HL-60/S4 treated with phorbol 12-myristate 13-acetate at 8.2 ng/mL for 4 days and 3 days (cell line): ENCODE measurements at regions not wholly inside any gene's neighbourhood (a gene's known extent, or its start where the extent isn't known, plus 50 kb on each side); places are given as distances from the start of the nearest gene placed in this dataset.

ENCODE experiments used
- in situ Hi-C: fragments of 300-500 bp; cut with MboI; formaldehyde crosslinking; loops from 2 replicates; pipeline ENCODE4 v1.15.0; 2022; ENCODE audit warnings: low sequenced_read_pairs

GRCh38 chr2:129760669-129761068 lies 218.8 kb upstream of the RAB6C start:
- in situ Hi-C loops: no loop called here

- in situ Hi-C loops: no loop called here
Observed at GRCh38 chr2:129761569-129762021, 217.9 kb upstream of the RAB6C start.

- in situ Hi-C loops: no loop called here
Observed at GRCh38 chr2:129762386-129763189, 216.9 kb upstream of the RAB6C start.

GRCh38 chr2:129763190-129763846 lies 216.1 kb upstream of the RAB6C start:
- in situ Hi-C loops: no loop called here

GRCh38 chr2:129763966-129764365 lies 215.5 kb upstream of the RAB6C start:
- in situ Hi-C loops: no loop called here

- in situ Hi-C loops: no loop called here
Observed at GRCh38 chr2:129764376-129765325, 214.8 kb upstream of the RAB6C start.

- in situ Hi-C loops: no loop called here
Observed at GRCh38 chr2:129765326-129765677, 214.2 kb upstream of the RAB6C start.

GRCh38 chr2:129765678-129766351 lies 213.7 kb upstream of the RAB6C start:
- in situ Hi-C loops: no loop called here

GRCh38 chr2:129766374-129766993 lies 213.0 kb upstream of the RAB6C start:
- in situ Hi-C loops: no loop called here

- in situ Hi-C loops: no loop called here
Observed at GRCh38 chr2:129767346-129768035, 212.0 kb upstream of the RAB6C start.

- in situ Hi-C loops: no loop called here
Observed at GRCh38 chr2:129768036-129768386, 211.5 kb upstream of the RAB6C start.

- in situ Hi-C loops: no loop called here
Observed at GRCh38 chr2:129768485-129769184, 210.8 kb upstream of the RAB6C start.

- in situ Hi-C loops: no loop called here
Observed at GRCh38 chr2:129769185-129769991, 210.1 kb upstream of the RAB6C start.

- in situ Hi-C loops: no loop called here
Observed at GRCh38 chr2:129771418-129772189, 207.9 kb upstream of the RAB6C start.

- in situ Hi-C loops: no loop called here
Observed at GRCh38 chr2:129772190-129772579, 207.3 kb upstream of the RAB6C start.

GRCh38 chr2:129775952-129776653 lies 203.4 kb upstream of the RAB6C start:
- in situ Hi-C loops: no loop called here

- in situ Hi-C loops: no loop called here
Observed at GRCh38 chr2:129777146-129777545, 202.3 kb upstream of the RAB6C start.
